Hematopoietic multipotent progenitor cell treated with erythropoietin and hydrocortisone succinate and interleukin-3 and kit ligand, for 4 days (in vitro differentiated cells): ENCODE measurements at regions not wholly inside any gene's neighbourhood (a gene's known extent, or its start where the extent isn't known, plus 50 kb on each side); places are given as distances from the start of the nearest gene placed in this dataset.

Source experiments
- DNase-seq: peaks from one replicate; pipeline ENCODE4 v3.0.0-alpha.2; 2015

GRCh38 chr12:13275241-13276085 lies 78.9 kb downstream of the EMP1 start:
- no peak for DNase-seq

DNA sequence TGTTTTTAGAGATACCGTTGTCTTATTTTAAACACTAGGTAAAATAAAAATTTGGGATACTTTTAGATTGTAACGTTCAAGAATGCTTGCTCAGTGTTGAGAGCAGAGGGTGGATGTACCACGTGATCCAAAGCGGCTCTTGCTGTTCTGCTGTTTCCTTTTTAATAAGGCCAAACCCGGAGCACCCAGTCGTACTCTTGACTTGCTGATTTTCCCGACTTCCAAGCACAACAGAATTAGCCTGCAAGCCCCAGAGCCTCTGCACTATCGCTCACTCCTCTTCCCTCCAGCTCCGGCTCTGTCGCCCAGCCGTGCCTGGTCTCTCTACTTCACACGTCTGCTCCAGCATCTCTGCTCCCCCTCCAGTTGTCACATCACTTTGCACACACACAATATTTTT lies 77.3 kb downstream of the EMP1 start:
- DNase-seq: no peak

DNA sequence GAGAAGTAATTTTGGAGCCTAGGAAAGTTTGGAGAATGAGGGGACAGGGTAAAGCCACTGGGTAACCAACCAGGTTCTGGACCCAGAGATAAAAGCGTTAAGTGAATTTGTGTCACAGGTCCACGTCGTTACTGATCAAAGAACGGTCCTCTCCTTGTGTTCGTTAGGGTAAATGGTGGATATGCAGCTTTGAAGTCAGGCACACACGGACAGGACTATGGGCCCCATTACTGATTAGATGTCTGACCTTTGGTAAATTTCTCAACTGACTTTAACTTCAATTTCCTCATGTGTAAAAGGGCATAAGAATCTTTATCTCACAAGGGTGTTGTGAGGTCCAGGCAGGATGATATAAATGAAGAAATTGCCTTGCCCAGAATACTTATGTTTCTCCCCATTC lies 76.6 kb downstream of the EMP1 start:
- DNase-seq: no peak

- DNase-seq: no peak
Measured at GRCh38 chr12:13270817-13271216, 74.3 kb downstream of the EMP1 start.
